HL-60 (cell line): ENCODE measurements at regions not wholly inside any gene's neighbourhood (a gene's known extent, or its start where the extent isn't known, plus 50 kb on each side); places are given as distances from the start of the nearest gene placed in this dataset.
"Not testable (repeated sequence)": the region's sequence is repeated elsewhere in the genome, so short reads cannot be mapped to it uniquely, and the experiment has no call there.

Experiments used
- DNase-seq, 2 experiments: peaks; one replicate each; pipeline ENCODE4 v3.0.0-alpha.2; 2010 to 2020; ENCODE audit warnings: low read depth in 1 of 2, low spot score in 1 of 2
- H3K27ac ChIP-seq: fragments of 250-450 bp; sonication (Bioruptor Pico); replicated peaks from 2 replicates; pipeline ENCODE4 v1.5.1; 2020; ENCODE audit warnings: mild to moderate bottlenecking, moderate library complexity
- H3K27me3 ChIP-seq: fragments of 250-450 bp; sonication (Bioruptor Pico); 2 replicates; pipeline ENCODE4 v1.5.1; 2021; ENCODE audit warnings: mild to moderate bottlenecking, moderate library complexity; ENCODE audit not compliant: insufficient read depth, poor library complexity, severe bottlenecking
- H3K4me3 ChIP-seq: replicated peaks from 2 replicates; pipeline ENCODE4 v1.5.1; 2011; ENCODE audit warnings: mild to moderate bottlenecking, control low read depth, low read length; ENCODE audit not compliant: insufficient read depth
- CTCF ChIP-seq: IDR thresholded peaks from one replicate; pipeline ENCODE4 v1.5.1; 2011; ENCODE audit warnings: low read length, control low read depth, inconsistent platforms; ENCODE audit not compliant: insufficient read depth
- GABPA ChIP-seq: IDR thresholded peaks from 2 replicates; pipeline ENCODE4 v1.6.1; 2012; ENCODE audit warnings: low read depth
- POLR2AphosphoS5 ChIP-seq: IDR thresholded peaks from 2 replicates; pipeline ENCODE4 v1.6.1; 2012; ENCODE audit warnings: low read depth
- REST ChIP-seq: IDR thresholded peaks from 2 replicates; pipeline ENCODE4 v1.6.1; 2012; ENCODE audit warnings: low read depth; ENCODE audit not compliant: insufficient replicate concordance
- SPI1 ChIP-seq: IDR thresholded peaks from 2 replicates; pipeline ENCODE4 v1.6.1; 2012; ENCODE audit warnings: low read depth, mild to moderate bottlenecking, borderline replicate concordance

- no peak overlapping the region for H3K4me3 ChIP-seq
- no peak for DNase-seq
- TF ChIP-seq GABPA = no peak
- TF ChIP-seq SPI1 = no peak
- no peak for TF ChIP-seq REST
- no peak overlapping the region for H3K27ac ChIP-seq
- no peaks in the 10 kb centered on the region for H3K27me3 ChIP-seq
Observed at GRCh38 chr18:73674125-73674865, 473.3 kb downstream of the FBXO15 start.

GRCh38 chr18:73671480-73671879 is 476.2 kb downstream of the FBXO15 start:
- H3K27me3 ChIP-seq, H3K27ac ChIP-seq, DNase-seq, H3K4me3 ChIP-seq: not testable (repeated sequence)

GRCh38 chr18:73670524-73670923 is 477.1 kb downstream of the FBXO15 start:
- no peak for DNase-seq

GRCh38 chr18:73670039-73670438 is 477.6 kb downstream of the FBXO15 start:
- no peaks in the 10 kb centered on the region for H3K27me3 ChIP-seq
- H3K27ac ChIP-seq = no peak overlapping the region
- TF ChIP-seq CTCF (no peak), REST (no peak), POLR2AphosphoS5 (no peak), SPI1 (no peak), GABPA (no peak)
- H3K4me3 ChIP-seq = no peak overlapping the region
- DNase-seq = no peak

More at GRCh38 chr18:73670524-73670923, 477.1 kb downstream of the FBXO15 start:
- no peak overlapping the region for H3K27ac ChIP-seq
- H3K4me3 ChIP-seq = no peak overlapping the region
- no peaks in the 10 kb centered on the region for H3K27me3 ChIP-seq
- TF ChIP-seq SPI1 (no peak), GABPA (no peak), REST (no peak), POLR2AphosphoS5 (no peak), CTCF (no peak)
